ENCODE measurements at regions not wholly inside any gene's neighbourhood (a gene's known extent, or its start where the extent isn't known, plus 50 kb on each side); places are given as distances from the start of the nearest gene placed in this dataset.

DNA sequence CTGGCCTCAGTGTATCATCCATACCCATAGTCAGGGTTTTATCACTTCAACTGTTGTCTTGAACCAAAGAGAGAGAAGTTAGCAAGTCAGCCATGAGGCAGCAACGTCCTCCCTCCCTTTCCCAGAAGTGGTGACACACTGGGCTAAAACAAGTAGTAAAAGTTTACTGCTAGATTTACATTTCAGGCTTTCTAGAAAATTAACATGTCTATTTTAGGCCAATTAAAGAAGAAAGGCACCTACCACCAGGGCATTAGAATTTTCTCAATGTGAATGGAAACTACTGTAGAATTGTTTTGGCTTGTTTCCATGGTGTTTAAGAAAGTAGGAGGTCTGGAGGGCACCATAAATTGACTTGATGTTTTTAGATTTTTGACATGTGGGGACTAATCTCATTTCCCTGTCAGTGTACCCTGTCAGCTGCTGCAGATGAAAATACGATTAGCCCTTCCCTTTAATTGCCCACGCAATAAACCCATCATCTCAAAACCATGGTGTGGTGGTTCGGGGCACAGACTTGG is 121.8 kb upstream of the ELL2 start:
- no peaks in the 10 kb centered on the region for H3K27me3 ChIP-seq (ENCODE audit: control insufficient read depth in 2 of 2, insufficient read depth in 2 of 2, low read length in 2 of 2)
- no peak overlapping the region for H3K27ac ChIP-seq (ENCODE audit: insufficient read depth, low read depth, low read length)
- H3K9me1 ChIP-seq (replicated peaks; ENCODE audit: control insufficient read depth, extremely low read depth, insufficient read depth, low read length) = no peaks in the 10 kb centered on the region
- TF ChIP-seq MYC (IDR thresholded peaks at IDR 0.05; ENCODE audit: low read depth, low read length) (no peak), JUN (IDR thresholded peaks at IDR 0.05; ENCODE audit: borderline replicate concordance, insufficient read depth, insufficient read length, low read depth) (no peak), FOS (IDR thresholded peaks at IDR 0.05; ENCODE audit: borderline replicate concordance, insufficient read depth, low read length) (no peak), EZH2 (IDR thresholded peaks at IDR 0.05; ENCODE audit: borderline replicate concordance, low read depth, low read length, severe bottlenecking) (no peak), GATA2 (IDR thresholded peaks at IDR 0.05; ENCODE audit: insufficient read depth, insufficient read length, low read depth, low read length) (no peak), POLR2A (IDR thresholded peaks at IDR 0.05; ENCODE audit: low read depth, low read length) (no peak), POLR2AphosphoS5 (IDR thresholded peaks at IDR 0.05; ENCODE audit: insufficient read depth, low read depth, low read length) (no peak)
- TF ChIP-seq, protein P1, sequence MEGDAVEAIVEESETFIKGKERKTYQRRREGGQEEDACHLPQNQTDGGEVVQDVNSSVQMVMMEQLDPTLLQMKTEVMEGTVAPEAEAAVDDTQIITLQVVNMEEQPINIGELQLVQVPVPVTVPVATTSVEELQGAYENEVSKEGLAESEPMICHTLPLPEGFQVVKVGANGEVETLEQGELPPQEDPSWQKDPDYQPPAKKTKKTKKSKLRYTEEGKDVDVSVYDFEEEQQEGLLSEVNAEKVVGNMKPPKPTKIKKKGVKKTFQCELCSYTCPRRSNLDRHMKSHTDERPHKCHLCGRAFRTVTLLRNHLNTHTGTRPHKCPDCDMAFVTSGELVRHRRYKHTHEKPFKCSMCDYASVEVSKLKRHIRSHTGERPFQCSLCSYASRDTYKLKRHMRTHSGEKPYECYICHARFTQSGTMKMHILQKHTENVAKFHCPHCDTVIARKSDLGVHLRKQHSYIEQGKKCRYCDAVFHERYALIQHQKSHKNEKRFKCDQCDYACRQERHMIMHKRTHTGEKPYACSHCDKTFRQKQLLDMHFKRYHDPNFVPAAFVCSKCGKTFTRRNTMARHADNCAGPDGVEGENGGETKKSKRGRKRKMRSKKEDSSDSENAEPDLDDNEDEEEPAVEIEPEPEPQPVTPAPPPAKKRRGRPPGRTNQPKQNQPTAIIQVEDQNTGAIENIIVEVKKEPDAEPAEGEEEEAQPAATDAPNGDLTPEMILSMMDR (IDR thresholded peaks at IDR 0.05; ENCODE audit: extremely low read depth in 1 of 2, insufficient read depth in 1 of 2, low read depth in 1 of 2, low read length in 2 of 2) = no peak
- TF ChIP-seq, protein P2, sequence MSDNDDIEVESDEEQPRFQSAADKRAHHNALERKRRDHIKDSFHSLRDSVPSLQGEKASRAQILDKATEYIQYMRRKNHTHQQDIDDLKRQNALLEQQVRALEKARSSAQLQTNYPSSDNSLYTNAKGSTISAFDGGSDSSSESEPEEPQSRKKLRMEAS (IDR thresholded peaks at IDR 0.05; ENCODE audit: insufficient read depth, insufficient read length) = no peak
- intact Hi-C loops (cut with micrococcal nuclease) (no loop called here), dilution Hi-C loops (cut with MboI; ENCODE audit: extremely low pct_ligation_motif_present, low sequenced_read_pairs) (no loop called here)
- H3K4me1 ChIP-seq (ENCODE audit: control insufficient read depth, extremely low read depth, insufficient read depth, low read length) = peaks cover 32% of the 10 kb centered on the region
- FAIRE-seq (no peak), DNase-seq (ENCODE audit: low read depth, low spot score) (peak; percentile 84)
- H3K4me2 ChIP-seq (ENCODE audit: insufficient read depth, low read length) = no peak overlapping the region
- H2AFZ ChIP-seq (ENCODE audit: low read depth, low read length) = no peak overlapping the region
- ChIA-PET CTCF (interaction anchor here (0.8 kb wide), 1 partner anchor 13 kb away, joined by 3 read pairs; no protein-coding TSS in a partner anchor), POLR2A (no interaction called here)
- H3K9me3 ChIP-seq (replicated peaks; ENCODE audit: control insufficient read depth, insufficient read depth, low read length) = no peaks in the 10 kb centered on the region
- no TSS peak for BruUV-seq (replicated peaks)
- no peak overlapping the region for H3K9ac ChIP-seq (replicated peaks; ENCODE audit: extremely low read depth, insufficient read depth, low read length)
- no peaks in the 10 kb centered on the region for H4K20me1 ChIP-seq (replicated peaks; ENCODE audit: control insufficient read depth, extremely low read depth, insufficient read depth, low read length)
- no peaks in the 10 kb centered on the region for H3K36me3 ChIP-seq (ENCODE audit: control insufficient read depth in 2 of 2, extremely low read depth in 1 of 2, insufficient read depth in 2 of 2, low read length in 2 of 2)
- H3K79me2 ChIP-seq (ENCODE audit: control insufficient read depth, insufficient read depth, low read length) = no peaks in the 10 kb centered on the region
- no peak overlapping the region for H3K4me3 ChIP-seq (replicated peaks in 1 of 3; ENCODE audit: insufficient read depth in 1 of 3, low read depth in 1 of 3, low read length in 3 of 3)
